Parathyroid adenoma (tissue), 2 donors: ENCODE measurements at regions not wholly inside any gene's neighbourhood (a gene's known extent, or its start where the extent isn't known, plus 50 kb on each side); places are given as distances from the start of the nearest gene placed in this dataset.

Experiments used
- H2AFZ ChIP-seq: fragments of 300-600 bp; sonication (generic); one replicate; pipeline ENCODE4 v1.7.0; 2017; ENCODE audit warnings: antibody characterized with exemption, mild to moderate bottlenecking
- H3K27ac ChIP-seq: fragments of 300-600 bp; sonication (generic); one replicate; pipeline ENCODE4 v1.7.0; 2017
- H3K27me3 ChIP-seq: fragments of 300-600 bp; sonication (generic); one replicate; pipeline ENCODE4 v1.7.0; 2017; ENCODE audit warnings: low read length; ENCODE audit not compliant: control insufficient read depth, insufficient read depth
- H3K36me3 ChIP-seq: fragments of 300-600 bp; sonication (generic); one replicate; pipeline ENCODE4 v1.7.0; 2017; ENCODE audit warnings: low read length; ENCODE audit not compliant: control insufficient read depth, insufficient read depth
- H3K4me1 ChIP-seq: fragments of 300-600 bp; sonication (generic); one replicate; pipeline ENCODE4 v1.7.0; 2017; ENCODE audit warnings: control low read depth
- H3K4me2 ChIP-seq: fragments of 300-600 bp; sonication (generic); one replicate; pipeline ENCODE4 v1.7.0; 2017; ENCODE audit warnings: low read length
- H3K4me3 ChIP-seq: fragments of 300-600 bp; sonication (generic); one replicate; pipeline ENCODE4 v1.7.0; 2017; ENCODE audit warnings: low read depth, low read length
- H3K79me2 ChIP-seq: fragments of 300-600 bp; sonication (generic); one replicate; pipeline ENCODE4 v1.7.0; 2017; ENCODE audit warnings: control low read depth
- H3K9ac ChIP-seq: fragments of 300-600 bp; sonication (generic); one replicate; pipeline ENCODE4 v1.7.0; 2017; ENCODE audit warnings: mild to moderate bottlenecking
- H3K9me3 ChIP-seq: fragments of 300-600 bp; sonication (generic); one replicate; pipeline ENCODE4 v1.7.0; 2017; ENCODE audit warnings: low read length; ENCODE audit not compliant: control insufficient read depth
- TF ChIP-seq, protein P1 (sequence below): fragments of 300-600 bp; sonication (generic); IDR thresholded peaks from one replicate; pipeline ENCODE4 v1.7.0; 2017; ENCODE audit warnings: antibody characterized with exemption, mild to moderate bottlenecking
- donor health status: primary hyperparathyroidism.

DNA sequence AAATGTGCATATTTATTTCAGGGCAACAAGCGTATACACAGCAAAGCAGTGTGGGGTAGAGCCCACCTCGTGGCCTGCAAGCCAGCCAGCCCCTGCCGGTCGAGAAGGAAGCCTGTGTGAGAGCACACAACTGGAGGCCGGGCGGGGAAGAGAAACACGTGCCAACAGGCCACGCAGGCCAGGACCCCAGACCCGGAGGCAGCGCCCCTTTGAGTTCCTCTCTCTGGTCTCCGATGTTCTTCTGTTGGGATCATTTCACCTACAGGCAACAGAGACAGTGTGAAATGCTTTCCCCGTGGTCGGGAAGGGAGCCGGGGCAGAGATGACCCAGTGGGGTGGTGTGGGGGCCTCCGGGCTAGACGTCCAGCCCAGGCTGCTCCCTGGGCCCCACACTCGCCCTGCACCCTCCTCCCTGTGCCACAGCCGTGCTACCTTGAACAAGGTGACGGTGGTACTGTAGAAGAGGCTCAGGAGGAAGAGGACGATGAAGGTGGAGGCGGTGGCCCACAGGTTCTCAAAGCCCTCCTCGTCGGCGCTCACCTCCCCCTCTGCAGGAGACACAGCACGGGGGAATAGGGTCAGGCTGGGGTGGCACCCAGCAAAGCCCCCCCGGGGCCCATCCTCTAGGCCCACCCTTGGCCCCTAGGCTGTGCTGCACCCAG, 325.5 kb downstream of the TMEM121 start:
- H3K4me1 ChIP-seq = no peaks in the 10 kb centered on the region
- no peak overlapping the region for H3K27ac ChIP-seq
- no peak overlapping the region for H3K9ac ChIP-seq
- H3K4me3 ChIP-seq = no peak overlapping the region
- TF ChIP-seq, protein P1, sequence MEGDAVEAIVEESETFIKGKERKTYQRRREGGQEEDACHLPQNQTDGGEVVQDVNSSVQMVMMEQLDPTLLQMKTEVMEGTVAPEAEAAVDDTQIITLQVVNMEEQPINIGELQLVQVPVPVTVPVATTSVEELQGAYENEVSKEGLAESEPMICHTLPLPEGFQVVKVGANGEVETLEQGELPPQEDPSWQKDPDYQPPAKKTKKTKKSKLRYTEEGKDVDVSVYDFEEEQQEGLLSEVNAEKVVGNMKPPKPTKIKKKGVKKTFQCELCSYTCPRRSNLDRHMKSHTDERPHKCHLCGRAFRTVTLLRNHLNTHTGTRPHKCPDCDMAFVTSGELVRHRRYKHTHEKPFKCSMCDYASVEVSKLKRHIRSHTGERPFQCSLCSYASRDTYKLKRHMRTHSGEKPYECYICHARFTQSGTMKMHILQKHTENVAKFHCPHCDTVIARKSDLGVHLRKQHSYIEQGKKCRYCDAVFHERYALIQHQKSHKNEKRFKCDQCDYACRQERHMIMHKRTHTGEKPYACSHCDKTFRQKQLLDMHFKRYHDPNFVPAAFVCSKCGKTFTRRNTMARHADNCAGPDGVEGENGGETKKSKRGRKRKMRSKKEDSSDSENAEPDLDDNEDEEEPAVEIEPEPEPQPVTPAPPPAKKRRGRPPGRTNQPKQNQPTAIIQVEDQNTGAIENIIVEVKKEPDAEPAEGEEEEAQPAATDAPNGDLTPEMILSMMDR = no peak
- H2AFZ ChIP-seq = no peak overlapping the region
- H3K36me3 ChIP-seq = no peaks in the 10 kb centered on the region
- no peaks in the 10 kb centered on the region for H3K27me3 ChIP-seq
- no peaks in the 10 kb centered on the region for H3K9me3 ChIP-seq
- no peaks in the 10 kb centered on the region for H3K79me2 ChIP-seq
- H3K4me2 ChIP-seq = no peak overlapping the region

- no peaks in the 10 kb centered on the region for H3K27me3 ChIP-seq
- H3K9me3 ChIP-seq = no peaks in the 10 kb centered on the region
- H3K4me1 ChIP-seq = no peaks in the 10 kb centered on the region
- H3K4me2 ChIP-seq = no peak overlapping the region
- no peak overlapping the region for H3K4me3 ChIP-seq
- H3K79me2 ChIP-seq = no peaks in the 10 kb centered on the region
- no peak overlapping the region for H3K27ac ChIP-seq
- no peak overlapping the region for H2AFZ ChIP-seq
- TF ChIP-seq, protein P1 = no peak
- no peaks in the 10 kb centered on the region for H3K36me3 ChIP-seq
- H3K9ac ChIP-seq = no peak overlapping the region
These were observed 326.1 kb downstream of the TMEM121 start for GRCh38 chr14:105852378-105853088.

DNA sequence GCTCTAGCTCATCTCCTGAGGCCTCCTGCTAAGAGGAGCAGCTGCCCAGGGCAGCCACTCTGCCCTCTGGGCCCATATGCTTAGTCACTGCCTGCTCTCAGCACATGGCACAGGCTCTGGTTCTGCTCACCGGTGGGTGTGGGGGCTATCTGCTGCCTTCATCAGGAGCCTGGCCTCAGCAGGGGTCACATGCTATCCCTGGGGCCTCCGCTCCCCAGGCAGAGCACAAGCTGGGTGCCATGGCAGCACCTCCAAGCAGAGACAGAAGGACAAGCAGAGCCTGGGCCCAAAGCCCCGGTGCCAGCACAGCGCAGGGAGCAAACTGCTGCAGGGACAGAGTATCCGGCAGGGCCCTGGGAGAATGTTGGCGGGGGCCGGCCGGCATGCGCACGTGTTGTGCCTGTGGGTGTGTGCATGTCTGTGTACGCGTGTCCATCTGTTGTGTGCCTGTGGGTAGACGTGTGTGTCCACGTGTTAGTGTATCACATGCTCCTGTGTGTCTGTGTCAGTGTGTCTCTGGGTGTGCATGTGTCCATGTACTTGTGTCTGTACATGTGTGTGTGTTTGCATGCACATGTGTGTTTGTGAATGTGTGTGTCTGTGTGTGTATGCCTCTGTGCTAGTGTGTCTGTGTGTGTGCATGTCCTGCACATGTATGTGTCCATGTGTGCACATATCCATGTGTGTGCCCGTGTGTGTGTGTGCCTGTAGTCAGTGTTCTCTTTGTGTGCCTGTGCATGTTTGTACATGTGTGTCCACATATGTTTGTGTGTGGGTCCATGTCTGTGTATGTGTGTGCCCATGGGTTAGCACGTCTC, 326.9 kb downstream of the TMEM121 start:
- no peaks in the 10 kb centered on the region for H3K36me3 ChIP-seq
- no peak overlapping the region for H3K4me2 ChIP-seq
- no peaks in the 10 kb centered on the region for H3K4me1 ChIP-seq
- no peak overlapping the region for H3K9ac ChIP-seq
- no peak overlapping the region for H3K4me3 ChIP-seq
- no peak overlapping the region for H2AFZ ChIP-seq
- H3K9me3 ChIP-seq = no peaks in the 10 kb centered on the region
- H3K27me3 ChIP-seq = no peaks in the 10 kb centered on the region
- H3K79me2 ChIP-seq = no peaks in the 10 kb centered on the region
- TF ChIP-seq, protein P1 = no peak
- no peak overlapping the region for H3K27ac ChIP-seq

GRCh38 chr14:105853907-105854599, 327.7 kb downstream of the TMEM121 start:
- Histone ChIP-seq H3K79me2 (no peaks in the 10 kb centered on the region), H3K36me3 (no peaks in the 10 kb centered on the region), H3K9ac (no peak overlapping the region), H3K9me3 (no peaks in the 10 kb centered on the region), H3K4me3 (no peak overlapping the region), H3K4me2 (no peak overlapping the region), H3K4me1 (no peaks in the 10 kb centered on the region), H2AFZ (no peak overlapping the region), H3K27me3 (no peaks in the 10 kb centered on the region), H3K27ac (no peak overlapping the region)
- TF ChIP-seq, protein P1 = no peak
